ENCODE measurements at regions not wholly inside any gene's neighbourhood (a gene's known extent, or its start where the extent isn't known, plus 50 kb on each side); places are given as distances from the start of the nearest gene placed in this dataset.

DNA sequence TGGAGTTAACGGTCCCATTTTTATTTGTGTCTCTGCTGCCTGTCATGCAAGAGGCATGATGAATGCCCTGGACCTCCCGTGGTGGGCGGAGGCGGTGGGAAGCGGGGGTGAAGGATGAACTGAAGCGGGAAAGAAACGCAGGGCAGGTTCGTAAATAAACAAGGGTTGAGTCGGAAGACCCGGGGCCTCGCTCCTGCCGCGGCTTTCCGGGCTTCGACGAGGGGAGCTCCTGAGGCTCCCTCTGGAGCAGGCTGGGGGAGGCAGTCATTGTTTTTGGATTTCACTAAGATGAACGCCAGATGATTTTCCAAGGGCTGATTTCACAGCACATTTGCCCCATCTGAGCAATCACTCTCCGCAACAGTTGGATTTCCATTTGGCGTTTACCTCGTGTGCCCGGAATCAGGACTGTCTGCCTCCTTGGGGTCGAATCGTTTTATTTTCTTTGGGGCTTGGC lies 130.2 kb downstream of the SLC38A6 start:
- no peak for TF ChIP-seq POLR2AphosphoS5 (IDR thresholded peaks at IDR 0.05; ENCODE audit: low read depth, low read length)
- TF ChIP-seq, protein P1, sequence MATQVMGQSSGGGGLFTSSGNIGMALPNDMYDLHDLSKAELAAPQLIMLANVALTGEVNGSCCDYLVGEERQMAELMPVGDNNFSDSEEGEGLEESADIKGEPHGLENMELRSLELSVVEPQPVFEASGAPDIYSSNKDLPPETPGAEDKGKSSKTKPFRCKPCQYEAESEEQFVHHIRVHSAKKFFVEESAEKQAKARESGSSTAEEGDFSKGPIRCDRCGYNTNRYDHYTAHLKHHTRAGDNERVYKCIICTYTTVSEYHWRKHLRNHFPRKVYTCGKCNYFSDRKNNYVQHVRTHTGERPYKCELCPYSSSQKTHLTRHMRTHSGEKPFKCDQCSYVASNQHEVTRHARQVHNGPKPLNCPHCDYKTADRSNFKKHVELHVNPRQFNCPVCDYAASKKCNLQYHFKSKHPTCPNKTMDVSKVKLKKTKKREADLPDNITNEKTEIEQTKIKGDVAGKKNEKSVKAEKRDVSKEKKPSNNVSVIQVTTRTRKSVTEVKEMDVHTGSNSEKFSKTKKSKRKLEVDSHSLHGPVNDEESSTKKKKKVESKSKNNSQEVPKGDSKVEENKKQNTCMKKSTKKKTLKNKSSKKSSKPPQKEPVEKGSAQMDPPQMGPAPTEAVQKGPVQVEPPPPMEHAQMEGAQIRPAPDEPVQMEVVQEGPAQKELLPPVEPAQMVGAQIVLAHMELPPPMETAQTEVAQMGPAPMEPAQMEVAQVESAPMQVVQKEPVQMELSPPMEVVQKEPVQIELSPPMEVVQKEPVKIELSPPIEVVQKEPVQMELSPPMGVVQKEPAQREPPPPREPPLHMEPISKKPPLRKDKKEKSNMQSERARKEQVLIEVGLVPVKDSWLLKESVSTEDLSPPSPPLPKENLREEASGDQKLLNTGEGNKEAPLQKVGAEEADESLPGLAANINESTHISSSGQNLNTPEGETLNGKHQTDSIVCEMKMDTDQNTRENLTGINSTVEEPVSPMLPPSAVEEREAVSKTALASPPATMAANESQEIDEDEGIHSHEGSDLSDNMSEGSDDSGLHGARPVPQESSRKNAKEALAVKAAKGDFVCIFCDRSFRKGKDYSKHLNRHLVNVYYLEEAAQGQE (IDR thresholded peaks at IDR 0.05; ENCODE audit: insufficient read depth in 1 of 2, low read depth in 2 of 2, low read length in 2 of 2), result no peak

Measured in PFSK-1 (cell line).